ENCODE measurements at regions not wholly inside any gene's neighbourhood (a gene's known extent, or its start where the extent isn't known, plus 50 kb on each side); places are given as distances from the start of the nearest gene placed in this dataset.
A peak's percentile ranks its signal among the peaks of the same experiment; 100 is the strongest.

DNA sequence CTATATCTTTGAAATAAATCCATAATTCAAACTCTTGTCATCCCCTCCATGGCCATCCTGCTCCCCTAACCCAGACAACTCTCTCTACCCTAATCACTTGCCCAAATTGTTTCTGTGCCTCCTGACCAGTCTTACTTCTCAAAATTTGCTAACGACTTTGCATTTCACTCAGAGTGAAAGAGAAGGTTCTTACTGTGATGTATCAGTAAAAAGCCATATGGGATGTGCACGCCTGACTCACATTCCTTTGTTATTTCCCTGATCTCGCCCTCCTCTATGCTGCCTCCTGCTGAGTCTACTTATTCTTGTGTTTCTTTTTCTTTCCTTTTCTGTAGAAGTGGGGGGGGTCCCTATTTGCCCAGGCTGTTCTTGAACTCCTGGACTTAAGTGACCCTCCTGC, 487.2 kb upstream of the FRG2C start:
- DNase-seq (no peak), ATAC-seq (no peak)
- Histone ChIP-seq H3K9me3 (no peaks in the 10 kb centered on the region), H3K4me1 (no peaks in the 10 kb centered on the region), H3K27ac (no peak overlapping the region), H3K36me3 (no peaks in the 10 kb centered on the region), H3K27me3 (no peaks in the 10 kb centered on the region), H3K4me3 (no peak overlapping the region)
- TF ChIP-seq CTCF (IDR thresholded peaks at IDR 0.05): no peak
- intact Hi-C loops (cut with DNase I): no loop called here

- Histone ChIP-seq H3K9me3 (no peaks in the 10 kb centered on the region), H3K27ac (no peak overlapping the region), H3K4me1 (no peaks in the 10 kb centered on the region), H3K4me3 (no peak overlapping the region), H3K27me3 (no peaks in the 10 kb centered on the region), H3K36me3 (no peaks in the 10 kb centered on the region)
- ATAC-seq: no peak
- DNase-seq: no peak
- TF ChIP-seq CTCF (IDR thresholded peaks at IDR 0.05): no peak
- intact Hi-C loops (cut with DNase I): no loop called here
Measured at GRCh38 chr3:75180235-75180944, 483.7 kb upstream of the FRG2C start.

- Histone ChIP-seq H3K36me3 (no peaks in the 10 kb centered on the region), H3K27ac (no peak overlapping the region), H3K27me3 (no peaks in the 10 kb centered on the region), H3K4me1 (no peaks in the 10 kb centered on the region), H3K9me3 (no peaks in the 10 kb centered on the region), H3K4me3 (no peak overlapping the region)
- no peak for ATAC-seq
- TF ChIP-seq CTCF (IDR thresholded peaks at IDR 0.05): no peak
- intact Hi-C loops (cut with DNase I): no loop called here
- no peak for DNase-seq
Measured at GRCh38 chr3:75180945-75181298, 483.2 kb upstream of the FRG2C start.

DNA sequence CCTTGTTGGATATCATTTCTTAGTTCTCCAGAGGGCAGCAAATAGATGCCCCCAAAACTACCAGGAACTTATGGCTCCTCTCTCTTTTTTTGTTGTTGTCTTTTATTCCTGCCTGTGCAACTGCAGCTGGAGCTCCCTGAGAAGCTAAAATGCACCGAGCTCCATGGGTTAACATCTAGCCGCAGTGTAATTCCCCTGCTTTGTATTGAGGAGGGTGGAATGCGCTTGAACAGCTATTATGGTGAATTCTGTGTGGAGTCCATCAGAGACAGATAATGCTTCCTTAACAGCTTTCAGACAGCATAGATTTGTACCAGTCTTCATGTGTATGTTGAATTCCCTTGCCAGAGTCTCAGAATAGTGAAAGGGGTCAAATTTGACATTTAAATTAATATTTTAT, 475.2 kb upstream of the FRG2C start:
- TF ChIP-seq CTCF (IDR thresholded peaks at IDR 0.05): no peak
- Histone ChIP-seq H3K27me3 (no peaks in the 10 kb centered on the region), H3K9me3 (no peaks in the 10 kb centered on the region), H3K4me1 (no peaks in the 10 kb centered on the region), H3K36me3 (no peaks in the 10 kb centered on the region), H3K4me3 (no peak overlapping the region), H3K27ac (no peak overlapping the region)
- intact Hi-C loops (cut with DNase I): no loop called here
- no peak for ATAC-seq
- peak in 1 of 4 donors; percentile 9 for DNase-seq

GRCh38 chr3:75192146-75192616, 471.9 kb upstream of the FRG2C start:
- peak; percentile 70 to 84 for TF ChIP-seq CTCF (IDR thresholded peaks at IDR 0.05)
- intact Hi-C loops (cut with DNase I): no loop called here
- no peak overlapping the region for H3K4me3 ChIP-seq
- no peaks in the 10 kb centered on the region for H3K36me3 ChIP-seq
- ATAC-seq (peak; percentile 73), DNase-seq (peak in 1 of 4 donors; percentile 25)
- H3K4me1 ChIP-seq: no peaks in the 10 kb centered on the region
- H3K27me3 ChIP-seq: no peaks in the 10 kb centered on the region
- H3K27ac ChIP-seq: no peak overlapping the region
- no peaks in the 10 kb centered on the region for H3K9me3 ChIP-seq

Measured in left lung (tissue), 4 donors.